ENCODE measurements at regions not wholly inside any gene's neighbourhood (a gene's known extent, or its start where the extent isn't known, plus 50 kb on each side); places are given as distances from the start of the nearest gene placed in this dataset.
A peak's percentile ranks its signal among the peaks of the same experiment; 100 is the strongest.
"Not testable (repeated sequence)": the region's sequence is repeated elsewhere in the genome, so short reads cannot be mapped to it uniquely, and the experiment has no call there.

DNA sequence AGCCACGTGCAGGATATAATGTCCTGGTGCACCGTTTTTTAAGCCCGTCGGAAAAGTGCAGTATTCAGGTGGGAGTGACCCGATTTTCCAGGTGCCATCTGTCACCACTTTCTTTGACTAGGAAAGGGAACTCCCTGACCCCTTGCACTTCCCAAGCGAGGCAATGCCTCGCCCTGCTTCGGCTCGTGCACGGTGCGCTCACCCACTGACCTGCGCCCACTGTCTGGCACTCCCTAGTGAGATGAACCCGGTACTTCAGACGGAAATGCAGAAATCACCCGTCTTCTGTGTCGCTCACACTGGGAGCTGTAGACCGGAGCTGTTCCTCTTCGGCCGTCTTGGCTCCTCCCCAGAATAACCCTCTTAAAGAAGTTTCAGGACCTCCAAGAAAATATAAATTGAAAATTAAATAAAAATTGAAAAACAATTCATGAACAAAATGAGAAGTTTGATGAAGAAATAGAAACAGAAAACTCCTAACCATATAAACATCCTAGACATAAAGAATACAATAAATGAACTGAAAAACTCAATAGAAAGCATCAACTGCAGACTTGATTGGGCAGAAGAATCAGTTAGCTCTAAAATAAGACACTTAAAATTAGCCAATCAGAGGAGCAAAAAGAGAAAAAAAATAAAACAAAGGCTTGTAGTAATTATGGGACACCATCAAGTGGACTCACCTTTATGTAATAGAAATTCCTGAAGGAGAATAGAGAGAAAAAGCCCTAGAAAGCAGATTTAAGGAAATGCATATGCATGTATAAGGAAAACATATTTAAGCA is 249.3 kb upstream of the GOT2 start:
- H3K27ac ChIP-seq (ENCODE audit: extremely low read depth, low read depth, low read length); H3K4me1 ChIP-seq (replicated peaks in 1 of 2; ENCODE audit: control insufficient read depth in 2 of 2, insufficient read depth in 2 of 2, low read length in 2 of 2); H4K20me1 ChIP-seq (replicated peaks; ENCODE audit: control insufficient read depth, insufficient read depth, low read length); intact Hi-C loops (cut with micrococcal nuclease); H3K27me3 ChIP-seq (ENCODE audit: control insufficient read depth in 2 of 2, insufficient read depth in 2 of 2, low read length in 2 of 2); DNase-seq (ENCODE audit: extremely low read depth in 1 of 4, low spot score in 3 of 4); POLR2A ChIA-PET; ATAC-seq; H3K9me3 ChIP-seq (replicated peaks; ENCODE audit: control insufficient read depth, insufficient read depth, low read depth, low read length); H3K4me3 ChIP-seq; H3K9me1 ChIP-seq (ENCODE audit: control insufficient read depth, insufficient read depth, low read length); FAIRE-seq; H2AFZ ChIP-seq (ENCODE audit: low read depth, low read length); H3K79me2 ChIP-seq (ENCODE audit: control insufficient read depth, insufficient read depth, low read length); in situ Hi-C loops (cut with MboI); BruUV-seq (replicated peaks); H3K36me3 ChIP-seq (ENCODE audit: control insufficient read depth, insufficient read depth, low read length); CTCF ChIA-PET (ENCODE audit: low intra/inter-chr PET ratio); H3K4me2 ChIP-seq (ENCODE audit: insufficient read depth, low read length); H3K9ac ChIP-seq (ENCODE audit: insufficient read depth in 1 of 2, low read depth in 2 of 2, low read length in 2 of 2): not testable (repeated sequence)
- TF ChIP-seq CBX3 (IDR thresholded peaks at IDR 0.05; ENCODE audit: borderline replicate concordance in 1 of 2, low read length in 2 of 2) (0 out of 3 replicates have a peak, but pooled peaks of 1 of the 2 experiments have one; percentile 17), TRIM28 (IDR thresholded peaks at IDR 0.05) (peak; percentile 73; the same call in 1 of the 2 replicates)
- 0% methylated on average over 15 of the region's 19 CpGs for WGBS (ENCODE audit: insufficient coverage, low coverage, missing lambda C conversion rate)

DNA sequence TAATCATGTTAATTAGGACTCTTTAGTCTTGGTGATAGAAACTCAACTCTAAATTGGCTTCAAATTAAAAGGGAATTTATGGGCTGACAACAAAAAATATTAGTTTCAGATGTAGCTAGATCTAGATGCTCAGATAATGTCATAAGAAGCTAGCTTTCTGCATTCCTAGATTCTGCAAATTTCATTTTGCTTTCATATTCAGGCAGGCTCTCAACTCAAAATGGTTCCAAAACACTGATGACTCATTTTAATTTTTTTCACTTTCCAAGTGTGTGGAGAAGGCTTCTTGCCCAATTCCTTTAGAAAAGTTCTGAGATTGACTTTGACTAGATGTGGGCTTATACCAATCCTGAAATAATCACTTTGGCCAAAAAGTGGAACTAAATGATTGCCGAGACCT is 236.7 kb upstream of the GOT2 start:
- ChIA-PET CTCF (ENCODE audit: low intra/inter-chr PET ratio) (no interaction called here), POLR2A (no interaction called here)
- ATAC-seq (no peak), DNase-seq (ENCODE audit: extremely low read depth in 1 of 4, low spot score in 3 of 4) (no peak), FAIRE-seq (no peak)
- no peaks in the 10 kb centered on the region for H3K9me1 ChIP-seq (ENCODE audit: control insufficient read depth, insufficient read depth, low read length)
- no peak overlapping the region for H2AFZ ChIP-seq (ENCODE audit: low read depth, low read length)
- H3K36me3 ChIP-seq (ENCODE audit: control insufficient read depth, insufficient read depth, low read length), result no peaks in the 10 kb centered on the region
- 0% methylated on average over 1 of the region's 1 CpG for WGBS (ENCODE audit: insufficient coverage, low coverage, missing lambda C conversion rate)
- intact Hi-C loops (cut with micrococcal nuclease) (no loop called here), in situ Hi-C loops (cut with MboI) (no loop called here)
- H4K20me1 ChIP-seq (replicated peaks; ENCODE audit: control insufficient read depth, insufficient read depth, low read length), result no peaks in the 10 kb centered on the region
- TF ChIP-seq PTTG1 (tag; IDR thresholded peaks at IDR 0.05; ENCODE audit: low read depth), result no peak
- TF ChIP-seq, protein P1, sequence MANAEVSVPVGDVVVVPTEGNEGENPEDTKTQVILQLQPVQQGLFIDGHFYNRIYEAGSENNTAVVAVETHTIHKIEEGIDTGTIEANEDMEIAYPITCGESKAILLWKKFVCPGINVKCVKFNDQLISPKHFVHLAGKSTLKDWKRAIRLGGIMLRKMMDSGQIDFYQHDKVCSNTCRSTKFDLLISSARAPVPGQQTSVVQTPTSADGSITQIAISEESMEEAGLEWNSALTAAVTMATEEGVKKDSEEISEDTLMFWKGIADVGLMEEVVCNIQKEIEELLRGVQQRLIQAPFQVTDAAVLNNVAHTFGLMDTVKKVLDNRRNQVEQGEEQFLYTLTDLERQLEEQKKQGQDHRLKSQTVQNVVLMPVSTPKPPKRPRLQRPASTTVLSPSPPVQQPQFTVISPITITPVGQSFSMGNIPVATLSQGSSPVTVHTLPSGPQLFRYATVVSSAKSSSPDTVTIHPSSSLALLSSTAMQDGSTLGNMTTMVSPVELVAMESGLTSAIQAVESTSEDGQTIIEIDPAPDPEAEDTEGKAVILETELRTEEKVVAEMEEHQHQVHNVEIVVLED (CRISPR knock-in tag; IDR thresholded peaks at IDR 0.05), result no peak
- no peak for TF ChIP-seq PRMT5 (CRISPR knock-in tag; IDR thresholded peaks at IDR 0.05)
- TF ChIP-seq, protein P2, sequence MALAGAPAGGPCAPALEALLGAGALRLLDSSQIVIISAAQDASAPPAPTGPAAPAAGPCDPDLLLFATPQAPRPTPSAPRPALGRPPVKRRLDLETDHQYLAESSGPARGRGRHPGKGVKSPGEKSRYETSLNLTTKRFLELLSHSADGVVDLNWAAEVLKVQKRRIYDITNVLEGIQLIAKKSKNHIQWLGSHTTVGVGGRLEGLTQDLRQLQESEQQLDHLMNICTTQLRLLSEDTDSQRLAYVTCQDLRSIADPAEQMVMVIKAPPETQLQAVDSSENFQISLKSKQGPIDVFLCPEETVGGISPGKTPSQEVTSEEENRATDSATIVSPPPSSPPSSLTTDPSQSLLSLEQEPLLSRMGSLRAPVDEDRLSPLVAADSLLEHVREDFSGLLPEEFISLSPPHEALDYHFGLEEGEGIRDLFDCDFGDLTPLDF (CRISPR knock-in tag; IDR thresholded peaks at IDR 0.05), result no peak
- TF ChIP-seq CAMTA2 (CRISPR knock-in tag; conservative IDR thresholded peaks at IDR 0.05), result no peak
- no peak for TF ChIP-seq ATF7 (IDR thresholded peaks at IDR 0.05)
- TF ChIP-seq WHSC1 (IDR thresholded peaks at IDR 0.05; ENCODE audit: low read length), result no peak
- H3K9ac ChIP-seq (ENCODE audit: insufficient read depth in 1 of 2, low read depth in 2 of 2, low read length in 2 of 2), result no peak overlapping the region
- no peaks in the 10 kb centered on the region for H3K79me2 ChIP-seq (ENCODE audit: control insufficient read depth, insufficient read depth, low read length)
- H3K4me1 ChIP-seq (replicated peaks in 1 of 2; ENCODE audit: control insufficient read depth in 2 of 2, insufficient read depth in 2 of 2, low read length in 2 of 2), result no peaks in the 10 kb centered on the region
- no peaks in the 10 kb centered on the region for H3K27me3 ChIP-seq (ENCODE audit: control insufficient read depth in 2 of 2, insufficient read depth in 2 of 2, low read length in 2 of 2)
- BruUV-seq (replicated peaks), result no TSS peak
- no peaks in the 10 kb centered on the region for H3K9me3 ChIP-seq (replicated peaks; ENCODE audit: control insufficient read depth, insufficient read depth, low read depth, low read length)
- no peak overlapping the region for H3K4me3 ChIP-seq
- no peak overlapping the region for H3K27ac ChIP-seq (ENCODE audit: extremely low read depth, low read depth, low read length)
- H3K4me2 ChIP-seq (ENCODE audit: insufficient read depth, low read length), result no peak overlapping the region
